ENCODE measurements at regions not wholly inside any gene's neighbourhood (a gene's known extent, or its start where the extent isn't known, plus 50 kb on each side); places are given as distances from the start of the nearest gene placed in this dataset.

DNA sequence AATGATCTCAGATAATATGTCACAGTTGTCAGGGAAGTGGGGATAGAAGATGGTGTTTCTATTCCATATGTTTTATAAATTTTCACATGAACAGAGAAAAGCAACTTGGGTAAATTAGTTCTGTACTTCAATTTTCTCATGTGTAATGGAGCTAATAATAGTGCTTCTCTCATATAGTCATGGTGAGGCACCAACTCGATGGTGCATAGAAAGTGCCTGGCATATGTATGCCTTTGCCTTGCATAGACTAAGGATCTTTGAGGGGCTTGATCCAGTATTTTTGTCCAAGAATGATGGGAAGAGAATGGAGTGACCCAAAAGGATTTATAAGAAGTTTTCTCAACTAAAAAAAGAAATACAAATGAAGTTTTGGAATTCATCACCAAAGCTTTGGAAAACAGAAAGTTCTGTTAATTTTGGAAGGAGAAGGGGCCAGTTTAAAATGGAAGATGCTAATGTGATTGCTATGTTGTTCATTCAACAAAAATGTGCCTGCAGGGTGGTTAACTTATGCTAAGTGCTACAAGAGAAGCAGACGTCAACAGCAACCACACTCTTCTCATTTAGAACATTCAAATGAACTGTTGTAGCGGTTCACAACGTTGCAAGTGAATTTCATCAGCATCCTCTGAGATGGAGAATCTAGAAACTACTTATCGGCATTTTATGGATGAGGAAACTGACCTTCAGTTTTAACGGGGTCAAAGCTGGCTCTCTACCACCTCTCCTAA is 86.1 kb downstream of the RTP4 start:
- Histone ChIP-seq H3K4me3 (ENCODE audit: low read length) (no peak overlapping the region), H3K4me1 (ENCODE audit: insufficient read depth, low read length) (no peaks in the 10 kb centered on the region), H3K9me3 (ENCODE audit: control insufficient read depth in 1 of 2, insufficient read depth in 1 of 2, low read length in 2 of 2) (no peaks in the 10 kb centered on the region), H3K27me3 (ENCODE audit: control insufficient read depth in 1 of 2, insufficient read depth in 2 of 2, low read length in 2 of 2) (no peaks in the 10 kb centered on the region), H3K36me3 (ENCODE audit: insufficient read depth, low read length) (no peaks in the 10 kb centered on the region), H3K27ac (ENCODE audit: low read depth in 1 of 2, low read length in 2 of 2) (no peak overlapping the region)
- CTCF ChIA-PET = no interaction called here
- H3K27ac Mint-ChIP-seq = no peak overlapping the region
- TF ChIP-seq, protein P1, sequence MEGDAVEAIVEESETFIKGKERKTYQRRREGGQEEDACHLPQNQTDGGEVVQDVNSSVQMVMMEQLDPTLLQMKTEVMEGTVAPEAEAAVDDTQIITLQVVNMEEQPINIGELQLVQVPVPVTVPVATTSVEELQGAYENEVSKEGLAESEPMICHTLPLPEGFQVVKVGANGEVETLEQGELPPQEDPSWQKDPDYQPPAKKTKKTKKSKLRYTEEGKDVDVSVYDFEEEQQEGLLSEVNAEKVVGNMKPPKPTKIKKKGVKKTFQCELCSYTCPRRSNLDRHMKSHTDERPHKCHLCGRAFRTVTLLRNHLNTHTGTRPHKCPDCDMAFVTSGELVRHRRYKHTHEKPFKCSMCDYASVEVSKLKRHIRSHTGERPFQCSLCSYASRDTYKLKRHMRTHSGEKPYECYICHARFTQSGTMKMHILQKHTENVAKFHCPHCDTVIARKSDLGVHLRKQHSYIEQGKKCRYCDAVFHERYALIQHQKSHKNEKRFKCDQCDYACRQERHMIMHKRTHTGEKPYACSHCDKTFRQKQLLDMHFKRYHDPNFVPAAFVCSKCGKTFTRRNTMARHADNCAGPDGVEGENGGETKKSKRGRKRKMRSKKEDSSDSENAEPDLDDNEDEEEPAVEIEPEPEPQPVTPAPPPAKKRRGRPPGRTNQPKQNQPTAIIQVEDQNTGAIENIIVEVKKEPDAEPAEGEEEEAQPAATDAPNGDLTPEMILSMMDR (IDR thresholded peaks at IDR 0.05) = no peak
- ATAC-seq (ENCODE audit: poor library complexity) = no peak
- POLR2A ChIA-PET = no interaction called here
- H3K36me3 Mint-ChIP-seq (ENCODE audit: low read depth) = no peaks in the 10 kb centered on the region
- H3K27me3 Mint-ChIP-seq = peaks cover 29% of the 10 kb centered on the region
- no peak for DNase-seq
- H3K4me1 Mint-ChIP-seq (ENCODE audit: low read depth) = no peaks in the 10 kb centered on the region
- no peak overlapping the region for H3K4me3 Mint-ChIP-seq
- peaks cover 2% of the 10 kb centered on the region for H3K9me3 Mint-ChIP-seq
- intact Hi-C loops (cut with DNase I, micrococcal nuclease) = no loop called here

DNA sequence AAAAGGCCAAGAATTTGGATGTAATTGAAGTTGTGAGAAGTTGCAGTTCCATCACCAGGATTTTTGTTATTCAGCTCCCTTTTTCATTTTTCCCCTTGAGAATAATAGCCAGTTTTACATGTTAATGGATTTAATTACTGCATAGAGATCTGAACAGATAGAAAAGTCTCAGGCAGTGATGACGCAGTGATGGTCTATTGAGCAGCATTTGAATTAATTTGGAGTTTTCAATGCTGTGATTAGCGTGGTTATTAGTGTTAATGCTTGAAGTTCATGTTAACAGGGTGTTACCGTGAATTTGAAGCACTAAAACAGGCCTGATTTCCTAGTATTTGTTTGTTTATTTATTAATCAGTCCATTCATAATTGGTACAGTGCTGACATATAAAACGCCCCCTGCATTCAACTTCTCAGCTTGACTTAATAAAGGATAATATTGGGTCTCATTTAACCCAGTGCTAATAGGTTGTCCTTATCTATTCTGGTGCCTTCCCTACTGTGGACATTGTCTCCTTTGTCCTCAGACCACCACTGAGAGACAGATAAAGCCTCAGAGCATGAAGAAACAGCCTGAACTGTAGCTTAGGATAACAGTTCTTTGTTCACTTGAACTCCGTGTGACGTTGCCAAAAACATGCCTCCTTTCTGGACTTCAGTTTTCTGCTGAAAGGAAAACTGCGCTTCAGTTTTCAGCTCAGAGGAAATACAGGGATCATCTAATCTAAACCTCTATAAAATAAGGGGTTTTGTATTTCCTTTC is 82.4 kb downstream of the RTP4 start:
- DNase-seq (no peak), ATAC-seq (ENCODE audit: poor library complexity) (no peak)
- H3K27ac ChIP-seq (ENCODE audit: low read depth in 1 of 2, low read length in 2 of 2) = no peak overlapping the region
- H3K27me3 ChIP-seq (ENCODE audit: control insufficient read depth in 1 of 2, insufficient read depth in 2 of 2, low read length in 2 of 2) = no peaks in the 10 kb centered on the region
- Mint-ChIP-seq H3K9me3 (peaks cover 2% of the 10 kb centered on the region), H3K27me3 (peaks cover 16% of the 10 kb centered on the region), H3K4me3 (no peak overlapping the region), H3K36me3 (ENCODE audit: low read depth) (no peaks in the 10 kb centered on the region), H3K4me1 (ENCODE audit: low read depth) (no peaks in the 10 kb centered on the region), H3K27ac (no peak overlapping the region)
- H3K4me1 ChIP-seq (ENCODE audit: insufficient read depth, low read length) = no peaks in the 10 kb centered on the region
- TF ChIP-seq, protein P1 (IDR thresholded peaks at IDR 0.05) = no peak
- no peaks in the 10 kb centered on the region for H3K9me3 ChIP-seq (ENCODE audit: control insufficient read depth in 1 of 2, insufficient read depth in 1 of 2, low read length in 2 of 2)
- H3K36me3 ChIP-seq (ENCODE audit: insufficient read depth, low read length) = no peaks in the 10 kb centered on the region
- intact Hi-C loops (cut with DNase I, micrococcal nuclease) = no loop called here
- ChIA-PET CTCF (no interaction called here), POLR2A (no interaction called here)
- H3K4me3 ChIP-seq (ENCODE audit: low read length) = no peak overlapping the region

DNA sequence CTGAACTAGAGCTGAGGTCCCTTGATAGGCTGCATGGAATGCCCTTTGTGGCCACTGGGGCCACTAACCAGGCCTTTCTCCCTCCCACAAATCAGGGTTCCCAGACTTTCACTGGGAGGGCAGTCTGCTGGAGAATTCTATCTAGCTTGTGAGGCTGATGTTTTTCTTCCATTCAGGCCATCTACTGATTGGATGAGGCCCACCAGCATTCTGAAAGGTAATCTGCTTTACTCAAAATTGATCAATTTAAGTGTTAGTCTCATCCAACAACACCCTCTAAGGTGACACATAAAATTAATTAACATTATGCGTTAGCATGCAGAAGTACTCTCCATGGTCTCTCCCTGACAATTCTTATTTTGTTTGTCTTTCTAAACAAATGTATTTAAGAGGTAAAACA is 80.5 kb downstream of the RTP4 start:
- TF ChIP-seq, protein P1 (IDR thresholded peaks at IDR 0.05) = no peak
- Mint-ChIP-seq H3K27ac (no peak overlapping the region), H3K4me1 (ENCODE audit: low read depth) (no peaks in the 10 kb centered on the region), H3K36me3 (ENCODE audit: low read depth) (no peaks in the 10 kb centered on the region), H3K4me3 (no peak overlapping the region), H3K27me3 (peaks cover 3% of the 10 kb centered on the region), H3K9me3 (peaks cover 2% of the 10 kb centered on the region)
- no peaks in the 10 kb centered on the region for H3K4me1 ChIP-seq (ENCODE audit: insufficient read depth, low read length)
- CTCF ChIA-PET = no interaction called here
- H3K27ac ChIP-seq (ENCODE audit: low read depth in 1 of 2, low read length in 2 of 2) = no peak overlapping the region
- DNase-seq (no peak), ATAC-seq (ENCODE audit: poor library complexity) (no peak)
- no peaks in the 10 kb centered on the region for H3K27me3 ChIP-seq (ENCODE audit: control insufficient read depth in 1 of 2, insufficient read depth in 2 of 2, low read length in 2 of 2)
- POLR2A ChIA-PET = no interaction called here
- no peaks in the 10 kb centered on the region for H3K9me3 ChIP-seq (ENCODE audit: control insufficient read depth in 1 of 2, insufficient read depth in 1 of 2, low read length in 2 of 2)
- intact Hi-C loops (cut with DNase I, micrococcal nuclease) = no loop called here
- H3K4me3 ChIP-seq (ENCODE audit: low read length) = no peak overlapping the region
- no peaks in the 10 kb centered on the region for H3K36me3 ChIP-seq (ENCODE audit: insufficient read depth, low read length)

All from CD4-positive, alpha-beta T cell (primary cell).